ENCODE measurements at regions not wholly inside any gene's neighbourhood (a gene's known extent, or its start where the extent isn't known, plus 50 kb on each side); places are given as distances from the start of the nearest gene placed in this dataset.

- no peaks in the 10 kb centered on the region for H3K9me3 ChIP-seq (ENCODE audit: control insufficient read depth in 1 of 2, insufficient read depth in 1 of 2, low read depth in 1 of 2, low read length in 2 of 2)
- H3K4me3 ChIP-seq (replicated peaks in 1 of 2; ENCODE audit: low read depth in 1 of 2, low read length in 2 of 2), result no peak overlapping the region
- H3K4me1 ChIP-seq (ENCODE audit: control insufficient read depth in 1 of 2, insufficient read depth in 2 of 2, low read length in 2 of 2), result peaks cover 4 to 31% of the 10 kb centered on the region in 2 experiments
- H3K4me2 ChIP-seq (ENCODE audit: low read length), result no peak overlapping the region
- TF ChIP-seq EZH2phosphoT487 (IDR thresholded peaks at IDR 0.05; ENCODE audit: borderline replicate concordance) (no peak), TCF7L2 (IDR thresholded peaks at IDR 0.05; ENCODE audit: borderline replicate concordance, extremely low read depth, insufficient read depth, insufficient read length) (no peak), CBX3 (IDR thresholded peaks at IDR 0.05; ENCODE audit: low read depth) (no peak), CTCF (IDR thresholded peaks at IDR 0.05 in 2 of 3, conservative IDR thresholded peaks at IDR 0.05 in 1 of 3; ENCODE audit: borderline replicate concordance in 1 of 3, insufficient read depth in 1 of 3, low read depth in 2 of 3, low read length in 2 of 3) (no peak), REST (IDR thresholded peaks at IDR 0.05; ENCODE audit: low read depth) (no peak)
- RAD21 ChIA-PET (ENCODE audit: low non-redundant PET in 1 of 2, low total read pairs in 2 of 2, uncharacterized antibody in 2 of 2, unreplicated experiment in 2 of 2), result no interaction called here
- no peaks in the 10 kb centered on the region for H4K20me1 ChIP-seq (ENCODE audit: insufficient read depth)
- intact Hi-C loops (cut with micrococcal nuclease), result no loop called here
- ATAC-seq (no peak), DNase-seq (ENCODE audit: low read depth, low spot score) (no peak)
- CTCF ChIA-PET, result no interaction called here
- H3K27ac ChIP-seq (ENCODE audit: low read depth, low read length), result no peak overlapping the region
- H3K27me3 ChIP-seq (ENCODE audit: insufficient read depth, low read length), result no peaks in the 10 kb centered on the region
- no peaks in the 10 kb centered on the region for H3K9me2 ChIP-seq (ENCODE audit: insufficient read depth)
- H3K79me2 ChIP-seq (ENCODE audit: insufficient read depth, low read length), result no peaks in the 10 kb centered on the region
- no peaks in the 10 kb centered on the region for H3K36me3 ChIP-seq (ENCODE audit: control insufficient read depth in 1 of 2, insufficient read depth in 2 of 2, low read length in 2 of 2)
- H3K9ac ChIP-seq (ENCODE audit: low read length), result no peak overlapping the region
- POLR2A ChIA-PET, result no interaction called here
- no peak overlapping the region for H2AFZ ChIP-seq (ENCODE audit: low read depth, low read length, poor library complexity, severe bottlenecking)
- no TSS peak for BruUV-seq (replicated peaks)
Observed at GRCh38 chr16:86398201-86398600, 112.1 kb upstream of the FOXF1 start.
